ENCODE measurements at regions not wholly inside any gene's neighbourhood (a gene's known extent, or its start where the extent isn't known, plus 50 kb on each side); places are given as distances from the start of the nearest gene placed in this dataset.

GRCh38 chr12:124115976-124116690, 143.1 kb downstream of the ZNF664 start:
- H3K4me3 ChIP-seq (ENCODE audit: low read depth, low read length) = no peak overlapping the region
- no peak for TF ChIP-seq CTCF (conservative IDR thresholded peaks at IDR 0.05; ENCODE audit: low read depth, low read length)
- no peak for DNase-seq (ENCODE audit: low read depth)

GRCh38 chr12:124120739-124121138, 147.7 kb downstream of the ZNF664 start:
- no peak for TF ChIP-seq CTCF (conservative IDR thresholded peaks at IDR 0.05; ENCODE audit: low read depth, low read length)
- H3K4me3 ChIP-seq (ENCODE audit: low read depth, low read length) = no peak overlapping the region
- DNase-seq (ENCODE audit: low read depth) = no peak

GRCh38 chr12:124122722-124123121, 149.7 kb downstream of the ZNF664 start:
- no peak overlapping the region for H3K4me3 ChIP-seq (ENCODE audit: low read depth, low read length)
- TF ChIP-seq CTCF (conservative IDR thresholded peaks at IDR 0.05; ENCODE audit: low read depth, low read length) = no peak
- DNase-seq (ENCODE audit: low read depth) = no peak

GRCh38 chr12:124123296-124124000, 150.4 kb downstream of the ZNF664 start:
- TF ChIP-seq CTCF (conservative IDR thresholded peaks at IDR 0.05; ENCODE audit: low read depth, low read length) = no peak
- DNase-seq (ENCODE audit: low read depth) = no peak
- H3K4me3 ChIP-seq (ENCODE audit: low read depth, low read length) = no peak overlapping the region

- peak; percentile 29 for DNase-seq (ENCODE audit: low read depth)
- H3K4me3 ChIP-seq (ENCODE audit: low read depth, low read length) = no peak overlapping the region
- no peak for TF ChIP-seq CTCF (conservative IDR thresholded peaks at IDR 0.05; ENCODE audit: low read depth, low read length)
Measured at GRCh38 chr12:124125203-124125871, 152.3 kb downstream of the ZNF664 start.

GRCh38 chr12:124126950-124127655, 154.1 kb downstream of the ZNF664 start:
- no peak for TF ChIP-seq CTCF (conservative IDR thresholded peaks at IDR 0.05; ENCODE audit: low read depth, low read length)
- no peak for DNase-seq (ENCODE audit: low read depth)
- no peak overlapping the region for H3K4me3 ChIP-seq (ENCODE audit: low read depth, low read length)

Data from epithelial cell of proximal tubule (primary cell).